ENCODE measurements at regions not wholly inside any gene's neighbourhood (a gene's known extent, or its start where the extent isn't known, plus 50 kb on each side); places are given as distances from the start of the nearest gene placed in this dataset.

GRCh38 chr7:71021131-71021530 lies 110.8 kb upstream of the GALNT17 start:
- no peaks in the 10 kb centered on the region for H3K27me3 ChIP-seq (ENCODE audit: control insufficient read depth, insufficient read depth, low read length)
- CTCF ChIA-PET, result no interaction called here
- no peak for DNase-seq (ENCODE audit: low read depth)
- no peak overlapping the region for H3K4me3 ChIP-seq (ENCODE audit: low read depth, low read length)
- POLR2A ChIA-PET, result no interaction called here
- no peak for TF ChIP-seq CTCF (IDR thresholded peaks at IDR 0.05; ENCODE audit: insufficient read depth, low read depth, low read length)
- no peaks in the 10 kb centered on the region for H3K36me3 ChIP-seq (ENCODE audit: control insufficient read depth, insufficient read depth, low read length)

GRCh38 chr7:71026680-71027079 lies 105.3 kb upstream of the GALNT17 start:
- DNase-seq (ENCODE audit: low read depth), result no peak
- Histone ChIP-seq H3K4me3 (ENCODE audit: low read depth, low read length) (no peak overlapping the region), H3K27me3 (ENCODE audit: control insufficient read depth, insufficient read depth, low read length) (no peaks in the 10 kb centered on the region), H3K36me3 (ENCODE audit: control insufficient read depth, insufficient read depth, low read length) (no peaks in the 10 kb centered on the region)
- CTCF ChIA-PET, result no interaction called here
- TF ChIP-seq CTCF (IDR thresholded peaks at IDR 0.05; ENCODE audit: insufficient read depth, low read depth, low read length), result no peak
- POLR2A ChIA-PET, result no interaction called here

- H3K4me3 ChIP-seq (ENCODE audit: low read depth, low read length), result no peak overlapping the region
- no peaks in the 10 kb centered on the region for H3K36me3 ChIP-seq (ENCODE audit: control insufficient read depth, insufficient read depth, low read length)
- CTCF ChIA-PET, result interaction anchor here (0.8 kb wide), 1 partner anchor 9 kb away, joined by 3 read pairs; no protein-coding TSS in a partner anchor
- POLR2A ChIA-PET, result no interaction called here
- TF ChIP-seq CTCF (IDR thresholded peaks at IDR 0.05; ENCODE audit: insufficient read depth, low read depth, low read length), result no peak
- no peaks in the 10 kb centered on the region for H3K27me3 ChIP-seq (ENCODE audit: control insufficient read depth, insufficient read depth, low read length)
- no peak for DNase-seq (ENCODE audit: low read depth)
Measured at GRCh38 chr7:71034243-71034642, 97.7 kb upstream of the GALNT17 start.

- H3K27me3 ChIP-seq (ENCODE audit: control insufficient read depth, insufficient read depth, low read length), result no peaks in the 10 kb centered on the region
- no peak overlapping the region for H3K4me3 ChIP-seq (ENCODE audit: low read depth, low read length)
- no peak for TF ChIP-seq CTCF (IDR thresholded peaks at IDR 0.05; ENCODE audit: insufficient read depth, low read depth, low read length)
- ChIA-PET CTCF (no interaction called here), POLR2A (no interaction called here)
- H3K36me3 ChIP-seq (ENCODE audit: control insufficient read depth, insufficient read depth, low read length), result no peaks in the 10 kb centered on the region
- DNase-seq (ENCODE audit: low read depth), result no peak
Measured at GRCh38 chr7:71042591-71042990, 89.4 kb upstream of the GALNT17 start.

GRCh38 chr7:71050492-71050891 lies 81.5 kb upstream of the GALNT17 start:
- Histone ChIP-seq H3K4me3 (ENCODE audit: low read depth, low read length) (no peak overlapping the region), H3K27me3 (ENCODE audit: control insufficient read depth, insufficient read depth, low read length) (no peaks in the 10 kb centered on the region), H3K36me3 (ENCODE audit: control insufficient read depth, insufficient read depth, low read length) (no peaks in the 10 kb centered on the region)
- DNase-seq (ENCODE audit: low read depth), result no peak
- POLR2A ChIA-PET, result no interaction called here
- no peak for TF ChIP-seq CTCF (IDR thresholded peaks at IDR 0.05; ENCODE audit: insufficient read depth, low read depth, low read length)
- CTCF ChIA-PET, result no interaction called here
